ENCODE measurements at regions not wholly inside any gene's neighbourhood (a gene's known extent, or its start where the extent isn't known, plus 50 kb on each side); places are given as distances from the start of the nearest gene placed in this dataset.

- H3K4me1 Mint-ChIP-seq = 0 out of 2 replicates have a peak, but pooled peaks cover under 1% of the 10 kb centered on the region
- TF ChIP-seq PREB (CRISPR knock-in tag; IDR thresholded peaks at IDR 0.05; ENCODE audit: borderline replicate concordance) (no peak), ZMAT4 (CRISPR knock-in tag; IDR thresholded peaks at IDR 0.05) (no peak), ERG (CRISPR knock-in tag; IDR thresholded peaks at IDR 0.05) (no peak), NR3C1 (CRISPR knock-in tag; conservative IDR thresholded peaks at IDR 0.05; ENCODE audit: low read depth) (no peak), ZNF532 (CRISPR knock-in tag; IDR thresholded peaks at IDR 0.05; ENCODE audit: borderline replicate concordance) (no peak), SOX15 (CRISPR knock-in tag; IDR thresholded peaks at IDR 0.05) (no peak), MAX (CRISPR knock-in tag; IDR thresholded peaks at IDR 0.05) (no peak), ESRRA (CRISPR knock-in tag; IDR thresholded peaks at IDR 0.05; ENCODE audit: borderline replicate concordance) (no peak), MXD4 (CRISPR knock-in tag; IDR thresholded peaks at IDR 0.05; ENCODE audit: borderline replicate concordance) (no peak), CREB1 (CRISPR knock-in tag; IDR thresholded peaks at IDR 0.05) (no peak), CTCF (IDR thresholded peaks at IDR 0.05) (no peak), KAT7 (CRISPR knock-in tag; IDR thresholded peaks at IDR 0.05; ENCODE audit: borderline replicate concordance) (no peak), SP1 (CRISPR knock-in tag; conservative IDR thresholded peaks at IDR 0.05) (no peak), STAT6 (CRISPR knock-in tag; conservative IDR thresholded peaks at IDR 0.05; ENCODE audit: low read depth) (no peak)
- no peaks in the 10 kb centered on the region for H3K36me3 Mint-ChIP-seq
- CTCF ChIA-PET = no interaction called here
- no peaks in the 10 kb centered on the region for H3K27me3 Mint-ChIP-seq (ENCODE audit: low read depth)
- no peaks in the 10 kb centered on the region for H3K9me3 Mint-ChIP-seq
- DNase-seq (ENCODE audit: low spot score) (no peak), ATAC-seq (no peak)
- no peak overlapping the region for H3K27ac Mint-ChIP-seq
- H3K4me3 Mint-ChIP-seq = no peak overlapping the region
- POLR2A ChIA-PET = no interaction called here
These were observed 294.8 kb upstream of the ADAMTS5 start for GRCh38 chr21:27261676-27262075.
